Esophagus muscularis mucosa (tissue), 4 donors: ENCODE measurements at regions not wholly inside any gene's neighbourhood (a gene's known extent, or its start where the extent isn't known, plus 50 kb on each side); places are given as distances from the start of the nearest gene placed in this dataset.
"Not testable (repeated sequence)": the region's sequence is repeated elsewhere in the genome, so short reads cannot be mapped to it uniquely, and the experiment has no call there.

Experiments
- DNase-seq: peaks from one replicate; pipeline ENCODE4 v3.0.0-alpha.2; 2017; ENCODE audit errors: extremely low spot score
- H3K27ac ChIP-seq, 4 donors: fragments of 200-600 bp; sonication (generic); replicated peaks in 1 of 4; 1 replicate in 3 of 4; 2 replicates in 1 of 4; pipeline ENCODE4 v1.5.1; 2016 to 2019; ENCODE audit warnings: mild to moderate bottlenecking in 1 of 4
- H3K27me3 ChIP-seq, 4 donors: fragments of 200-600 bp; sonication (generic); one replicate each; pipeline versions ENCODE4 v1.5.1 to v1.6.0; 2016 to 2019
- H3K36me3 ChIP-seq, 4 donors: fragments of 200-600 bp; sonication (generic); one replicate each; pipeline ENCODE4 v1.5.1; 2016 to 2019
- H3K4me1 ChIP-seq, 4 donors: fragments of 200-600 bp; sonication (generic); one replicate each; pipeline ENCODE4 v1.5.1; 2016 to 2019
- H3K4me3 ChIP-seq, 4 donors: fragments of 200-600 bp; sonication (generic); 1 replicate in 2 of 4; 2 replicates in 2 of 4; pipeline ENCODE4 v1.5.1; 2016 to 2019; ENCODE audit warnings: mild to moderate bottlenecking in 4 of 4, moderate library complexity in 1 of 4
- H3K9me3 ChIP-seq, 4 donors: fragments of 200-600 bp; sonication (generic); 1 replicate in 3 of 4; 2 replicates in 1 of 4; pipeline ENCODE4 v1.5.1; 2016 to 2019
- EP300 ChIP-seq: sonication (generic); formaldehyde crosslinking; IDR thresholded peaks from one replicate; pipeline ENCODE4 v1.6.1; 2017; ENCODE audit warnings: antibody characterized with exemption
- POLR2A ChIP-seq: fragments of 450-650 bp; IDR thresholded peaks from one replicate; pipeline ENCODE4 v1.6.1; 2017; ENCODE audit warnings: antibody characterized with exemption, moderate library complexity, mild to moderate bottlenecking, low read depth
- POLR2AphosphoS5 ChIP-seq, 2 donors: sonication (generic); formaldehyde crosslinking; IDR thresholded peaks; one replicate each; pipeline ENCODE4 v1.6.1; 2017; ENCODE audit warnings: antibody characterized with exemption in 2 of 2
- WGBS: methylation state at CpG from one replicate; pipeline ENCODE4 v1.1.5; 2018; 5-methylcytosine and 5-hydroxymethylcytosine counted together
- intact Hi-C: fragments of 100-400 bp; cut with DNase I; formaldehyde crosslinking; loops from one replicate; pipeline ENCODE4 v1.15.1; 2023
- TF ChIP-seq, protein P1 (sequence below), 3 experiments: fragments of 200-600 bp in 2 of 3; fragments of 450-650 bp in 1 of 3; sonication (generic) in 2 of 3; IDR thresholded peaks; one replicate each; pipeline ENCODE4 v1.5.1; 2017 to 2019; ENCODE audit warnings: antibody characterized with exemption in 3 of 3, mild to moderate bottlenecking in 2 of 3, moderate library complexity in 1 of 3

DNA sequence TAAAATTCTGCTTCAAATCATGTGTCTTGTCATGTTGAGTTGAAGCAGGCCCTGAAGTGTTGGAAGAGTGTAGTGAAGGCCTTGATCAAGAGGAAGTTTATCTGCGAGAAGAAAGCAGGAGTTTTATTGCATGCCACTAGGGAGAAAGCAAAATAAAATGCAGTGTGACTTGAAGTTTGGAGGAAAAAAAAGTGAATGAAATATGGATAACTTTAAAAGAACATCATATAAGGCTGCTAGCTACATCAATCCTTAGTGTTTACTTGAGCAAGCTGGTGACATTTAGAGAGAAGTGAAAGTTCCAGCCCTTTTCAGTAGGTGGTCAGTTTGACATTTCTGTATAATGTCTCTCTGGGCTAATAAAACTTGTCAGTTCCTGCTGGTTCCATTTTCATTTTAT lies 841.1 kb downstream of the TMTC2 start:
- Histone ChIP-seq H3K27me3 (no peaks in the 10 kb centered on the region), H3K27ac (no peak overlapping the region), H3K4me3 (no peak overlapping the region), H3K4me1 (no peaks in the 10 kb centered on the region), H3K9me3 (no peaks in the 10 kb centered on the region), H3K36me3 (no peaks in the 10 kb centered on the region)
- intact Hi-C loops: no loop called here
- 43% methylated on average over 1 of the region's 1 CpG for WGBS
- no peak for DNase-seq
- TF ChIP-seq POLR2A (no peak), EP300 (no peak), POLR2AphosphoS5 (IDR thresholded peaks at IDR 0.05) (no peak)
- TF ChIP-seq, protein P1, sequence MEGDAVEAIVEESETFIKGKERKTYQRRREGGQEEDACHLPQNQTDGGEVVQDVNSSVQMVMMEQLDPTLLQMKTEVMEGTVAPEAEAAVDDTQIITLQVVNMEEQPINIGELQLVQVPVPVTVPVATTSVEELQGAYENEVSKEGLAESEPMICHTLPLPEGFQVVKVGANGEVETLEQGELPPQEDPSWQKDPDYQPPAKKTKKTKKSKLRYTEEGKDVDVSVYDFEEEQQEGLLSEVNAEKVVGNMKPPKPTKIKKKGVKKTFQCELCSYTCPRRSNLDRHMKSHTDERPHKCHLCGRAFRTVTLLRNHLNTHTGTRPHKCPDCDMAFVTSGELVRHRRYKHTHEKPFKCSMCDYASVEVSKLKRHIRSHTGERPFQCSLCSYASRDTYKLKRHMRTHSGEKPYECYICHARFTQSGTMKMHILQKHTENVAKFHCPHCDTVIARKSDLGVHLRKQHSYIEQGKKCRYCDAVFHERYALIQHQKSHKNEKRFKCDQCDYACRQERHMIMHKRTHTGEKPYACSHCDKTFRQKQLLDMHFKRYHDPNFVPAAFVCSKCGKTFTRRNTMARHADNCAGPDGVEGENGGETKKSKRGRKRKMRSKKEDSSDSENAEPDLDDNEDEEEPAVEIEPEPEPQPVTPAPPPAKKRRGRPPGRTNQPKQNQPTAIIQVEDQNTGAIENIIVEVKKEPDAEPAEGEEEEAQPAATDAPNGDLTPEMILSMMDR (IDR thresholded peaks at IDR 0.05): no peak

DNA sequence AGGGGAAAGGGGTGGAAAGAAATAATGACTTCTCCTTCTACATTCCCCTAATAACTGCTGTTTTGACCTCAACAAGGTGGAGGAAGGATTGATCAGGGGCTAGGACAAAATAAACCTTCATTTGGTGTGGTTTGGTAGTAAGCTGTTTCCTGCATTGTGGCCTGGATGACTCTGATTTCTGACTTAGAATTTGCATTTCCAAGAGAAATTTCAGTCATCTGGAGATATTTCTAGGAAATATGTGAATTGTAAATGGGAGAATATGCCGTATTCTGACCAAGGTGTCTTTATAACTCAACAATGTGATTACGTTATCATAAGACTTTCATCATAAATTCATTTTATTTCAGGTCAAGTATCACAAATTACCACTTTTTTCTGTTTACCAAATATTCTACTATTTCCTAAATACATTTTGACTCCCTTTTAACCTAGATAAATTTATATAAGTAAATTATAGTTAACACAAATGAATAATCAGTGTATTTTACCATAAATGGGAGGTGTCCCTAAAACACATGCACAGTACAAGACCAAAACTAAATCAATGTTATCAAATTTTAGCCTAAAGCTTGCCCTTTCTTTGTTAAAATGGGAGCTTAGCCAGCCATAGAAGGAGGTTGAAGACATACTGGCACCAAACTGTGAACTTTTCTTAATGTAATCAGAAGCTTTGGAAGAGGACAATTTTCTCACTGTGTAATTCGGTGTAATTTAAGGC lies 828.8 kb downstream of the TMTC2 start:
- H3K9me3 ChIP-seq: no peaks in the 10 kb centered on the region
- intact Hi-C loops: no loop called here
- no peak for DNase-seq
- no peak overlapping the region for H3K4me3 ChIP-seq
- H3K27ac ChIP-seq: no peak overlapping the region
- WGBS: 95% methylated on average over 3 of the region's 3 CpGs
- no peaks in the 10 kb centered on the region for H3K27me3 ChIP-seq
- no peaks in the 10 kb centered on the region for H3K4me1 ChIP-seq
- H3K36me3 ChIP-seq: no peaks in the 10 kb centered on the region
- TF ChIP-seq POLR2A (no peak), EP300 (no peak)
- TF ChIP-seq, protein P1 (IDR thresholded peaks at IDR 0.05): no peak

- H3K9me3 ChIP-seq: no peaks in the 10 kb centered on the region
These were observed 827.7 kb downstream of the TMTC2 start for GRCh38 chr12:83514372-83514771.

GRCh38 chr12:83506841-83507240 lies 820.1 kb downstream of the TMTC2 start:
- H3K36me3 ChIP-seq: no peaks in the 10 kb centered on the region
- no peaks in the 10 kb centered on the region for H3K27me3 ChIP-seq
- H3K4me1 ChIP-seq: no peaks in the 10 kb centered on the region
- no peak for DNase-seq
- H3K27ac ChIP-seq: no peak overlapping the region
- H3K4me3 ChIP-seq: no peak overlapping the region
- whole genome bisulfite sequencing: 92% methylated on average over 4 of the region's 5 CpGs
- intact Hi-C loops: no loop called here
- TF ChIP-seq EP300 (no peak), POLR2AphosphoS5 (IDR thresholded peaks at IDR 0.05) (no peak), POLR2A (no peak)
- TF ChIP-seq, protein P1 (IDR thresholded peaks at IDR 0.05): no peak
- H3K9me3 ChIP-seq: no peaks in the 10 kb centered on the region

More at GRCh38 chr12:83514372-83514771, 827.7 kb downstream of the TMTC2 start:
- Histone ChIP-seq H3K4me1 (no peaks in the 10 kb centered on the region), H3K36me3 (no peaks in the 10 kb centered on the region), H3K27me3 (no peaks in the 10 kb centered on the region), H3K4me3 (no peak overlapping the region), H3K27ac (no peak overlapping the region)
- intact Hi-C loops: no loop called here
- WGBS: 95% methylated on average over 1 of the region's 1 CpG
- DNase-seq: no peak
- TF ChIP-seq, protein P1 (IDR thresholded peaks at IDR 0.05): no peak
- TF ChIP-seq EP300: no peak

GRCh38 chr12:83505586-83505985 lies 818.9 kb downstream of the TMTC2 start:
- no peak overlapping the region for H3K4me3 ChIP-seq
- no peaks in the 10 kb centered on the region for H3K36me3 ChIP-seq
- TF ChIP-seq EP300 (no peak), POLR2A (no peak), POLR2AphosphoS5 (IDR thresholded peaks at IDR 0.05) (no peak)
- TF ChIP-seq, protein P1 (IDR thresholded peaks at IDR 0.05): no peak
- H3K27ac ChIP-seq: no peak overlapping the region
- 95% methylated on average over 2 of the region's 2 CpGs for WGBS
- no peaks in the 10 kb centered on the region for H3K9me3 ChIP-seq
- intact Hi-C loops: no loop called here
- no peak for DNase-seq
- H3K27me3 ChIP-seq: no peaks in the 10 kb centered on the region
- no peaks in the 10 kb centered on the region for H3K4me1 ChIP-seq

DNA sequence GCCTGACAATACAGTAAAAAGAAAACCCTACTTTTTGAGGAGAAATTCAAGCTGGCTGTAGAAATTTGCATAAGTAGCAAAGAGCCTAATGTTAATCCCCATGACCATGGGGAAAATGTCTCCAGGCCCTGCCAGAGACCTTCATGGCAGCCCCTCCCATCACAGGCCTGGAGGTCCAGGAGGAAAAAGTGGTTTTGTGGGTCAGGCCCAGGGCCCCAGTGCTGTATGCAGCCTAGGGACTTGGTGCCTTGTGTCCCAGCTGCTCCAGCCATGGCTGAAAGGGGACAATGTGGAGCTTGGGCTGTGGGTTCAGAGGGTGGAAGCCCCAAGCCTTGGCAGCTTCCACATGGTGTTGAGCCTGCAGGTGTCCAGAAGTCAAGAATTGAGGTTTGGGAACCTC lies 813.2 kb downstream of the TMTC2 start:
- not testable (repeated sequence) for H3K4me1 ChIP-seq

More for the DNA sequence above, 813.2 kb downstream of the TMTC2 start:
- H3K27me3 ChIP-seq, intact Hi-C loops, DNase-seq, H3K27ac ChIP-seq, H3K9me3 ChIP-seq, H3K36me3 ChIP-seq, H3K4me3 ChIP-seq: not testable (repeated sequence)
